GM12874 (cell line): ENCODE measurements at regions not wholly inside any gene's neighbourhood (a gene's known extent, or its start where the extent isn't known, plus 50 kb on each side); places are given as distances from the start of the nearest gene placed in this dataset.

ENCODE experiments used
- TF ChIP-seq, protein P1 (sequence below): IDR thresholded peaks from 2 replicates; pipeline ENCODE4 v1.5.1; 2011; ENCODE audit warnings: low read depth, mild to moderate bottlenecking, control low read depth, low read length, moderate library complexity; ENCODE audit not compliant: insufficient read depth

DNA sequence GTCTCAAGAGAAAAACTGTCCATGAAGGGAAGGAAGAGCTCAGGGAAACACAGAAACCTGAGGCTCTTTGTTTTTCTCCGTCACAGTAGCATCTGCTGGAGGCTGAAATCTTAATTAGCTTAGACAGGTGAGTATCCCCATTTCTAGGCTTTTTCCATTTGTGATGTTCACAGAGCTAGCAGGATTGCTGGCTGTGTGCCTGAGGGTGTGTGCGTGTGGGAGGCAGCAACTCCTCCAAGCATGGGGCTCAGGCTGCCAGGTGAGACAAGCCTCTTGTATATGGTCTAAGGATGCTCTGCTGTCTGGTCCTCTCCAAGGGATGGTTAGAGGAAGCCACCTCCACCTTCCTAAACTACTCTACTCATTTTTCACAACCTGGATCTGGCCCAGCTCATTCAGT is 569.9 kb downstream of the HS3ST4 start:
- TF ChIP-seq, protein P1, sequence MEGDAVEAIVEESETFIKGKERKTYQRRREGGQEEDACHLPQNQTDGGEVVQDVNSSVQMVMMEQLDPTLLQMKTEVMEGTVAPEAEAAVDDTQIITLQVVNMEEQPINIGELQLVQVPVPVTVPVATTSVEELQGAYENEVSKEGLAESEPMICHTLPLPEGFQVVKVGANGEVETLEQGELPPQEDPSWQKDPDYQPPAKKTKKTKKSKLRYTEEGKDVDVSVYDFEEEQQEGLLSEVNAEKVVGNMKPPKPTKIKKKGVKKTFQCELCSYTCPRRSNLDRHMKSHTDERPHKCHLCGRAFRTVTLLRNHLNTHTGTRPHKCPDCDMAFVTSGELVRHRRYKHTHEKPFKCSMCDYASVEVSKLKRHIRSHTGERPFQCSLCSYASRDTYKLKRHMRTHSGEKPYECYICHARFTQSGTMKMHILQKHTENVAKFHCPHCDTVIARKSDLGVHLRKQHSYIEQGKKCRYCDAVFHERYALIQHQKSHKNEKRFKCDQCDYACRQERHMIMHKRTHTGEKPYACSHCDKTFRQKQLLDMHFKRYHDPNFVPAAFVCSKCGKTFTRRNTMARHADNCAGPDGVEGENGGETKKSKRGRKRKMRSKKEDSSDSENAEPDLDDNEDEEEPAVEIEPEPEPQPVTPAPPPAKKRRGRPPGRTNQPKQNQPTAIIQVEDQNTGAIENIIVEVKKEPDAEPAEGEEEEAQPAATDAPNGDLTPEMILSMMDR: no peak

DNA sequence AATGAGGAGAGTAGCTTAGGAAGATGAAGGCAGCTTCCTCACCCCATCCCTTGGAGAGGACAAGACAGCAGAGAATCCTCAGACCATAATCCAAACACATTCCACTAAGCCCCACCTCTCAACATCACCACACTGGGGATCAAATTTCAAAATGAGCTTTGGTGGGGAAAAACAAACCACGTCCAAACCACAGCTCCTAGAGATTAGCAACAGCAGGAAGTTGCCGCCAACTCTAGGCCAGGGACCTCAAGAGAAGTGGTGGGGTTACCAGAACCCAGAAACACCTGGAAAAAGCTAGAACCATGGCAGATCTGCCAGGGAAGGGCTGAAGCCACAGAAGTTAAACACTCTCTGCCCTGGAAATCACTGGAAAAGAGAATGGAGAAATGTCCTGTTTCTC is 571.6 kb downstream of the HS3ST4 start:
- TF ChIP-seq, protein P1: no peak

DNA sequence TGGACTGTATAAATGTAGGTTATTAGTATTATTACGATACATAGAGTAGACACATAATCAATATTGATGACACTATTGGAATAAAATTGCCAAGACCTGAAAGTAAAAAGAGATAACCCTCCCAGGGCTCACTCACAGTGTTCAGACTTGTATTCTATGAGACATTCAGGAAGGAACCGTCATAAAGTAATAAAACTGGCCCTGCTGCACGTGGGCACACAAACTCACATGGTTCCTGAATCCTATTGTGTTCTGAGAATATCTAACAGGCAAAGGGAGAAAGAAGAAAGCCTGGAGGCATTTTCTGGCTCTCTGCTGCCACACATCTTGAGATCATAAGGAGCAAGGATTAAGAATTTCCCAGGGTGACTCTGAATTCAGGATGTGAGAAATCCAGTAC is 575.9 kb downstream of the HS3ST4 start:
- TF ChIP-seq, protein P1: no peak

DNA sequence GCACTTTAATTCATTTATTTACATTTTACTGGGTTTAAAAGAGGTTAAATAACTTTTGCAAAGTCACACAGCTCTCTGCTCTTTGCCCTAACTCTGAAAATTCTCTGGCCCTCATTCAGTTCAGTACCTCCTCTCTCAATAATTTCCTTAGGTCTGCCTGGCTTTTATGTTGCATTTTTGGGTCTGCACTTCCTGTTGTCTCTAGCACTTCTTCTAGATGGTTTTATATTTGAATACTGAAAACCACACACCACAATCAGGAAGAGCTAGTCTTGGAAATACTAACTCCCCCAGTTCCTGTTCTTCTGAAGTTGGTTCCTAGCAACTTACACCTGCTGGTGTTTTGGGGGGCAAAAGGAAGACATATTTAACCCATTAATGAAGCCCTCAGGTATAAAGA is 577.9 kb downstream of the HS3ST4 start:
- TF ChIP-seq, protein P1: no peak

DNA sequence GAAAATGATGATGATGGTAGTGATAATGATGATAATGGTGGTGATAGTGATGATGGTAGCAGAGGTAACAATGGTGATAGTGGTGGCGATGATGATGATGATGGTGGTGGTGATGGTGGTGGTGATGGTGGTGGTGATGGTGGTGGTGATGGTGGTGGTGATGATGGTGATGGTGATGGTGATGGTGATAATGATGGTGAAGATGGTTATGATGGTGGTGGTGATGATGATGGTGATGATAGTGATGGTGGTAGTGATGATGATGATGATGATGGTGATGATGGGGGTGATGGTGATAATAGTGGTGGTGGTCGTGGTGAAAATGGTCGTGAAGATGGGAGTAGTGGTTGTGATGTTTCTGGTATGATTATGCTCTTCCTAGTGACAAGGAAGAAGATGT is 581.8 kb downstream of the HS3ST4 start:
- TF ChIP-seq, protein P1: no peak

DNA sequence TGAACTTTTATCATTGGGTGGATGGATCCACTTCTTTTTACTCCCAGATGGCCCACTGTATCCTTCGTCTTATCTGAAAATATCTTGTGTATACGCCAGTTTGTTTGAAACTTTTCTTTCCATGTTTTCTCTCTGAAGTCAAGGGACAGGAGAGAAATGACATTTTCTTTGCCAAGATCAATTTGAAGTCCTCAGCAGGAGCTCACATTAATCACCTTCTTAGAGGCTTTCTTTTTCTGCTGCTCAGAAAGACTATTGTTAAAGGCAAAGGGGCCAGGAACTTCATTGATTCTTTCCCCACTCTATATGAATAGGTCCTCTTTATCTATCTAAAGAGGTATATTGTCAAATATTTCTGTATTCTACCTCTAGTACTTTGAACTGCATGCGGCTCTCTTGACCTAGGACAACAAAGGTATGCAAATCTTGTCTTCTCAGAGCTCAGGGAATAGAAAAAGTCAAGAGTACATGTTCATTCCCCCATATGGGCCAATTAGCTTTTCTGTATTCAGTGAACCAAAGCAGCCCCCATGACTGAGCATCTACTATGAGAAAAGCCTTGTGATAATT is 583.3 kb downstream of the HS3ST4 start:
- TF ChIP-seq, protein P1: no peak

DNA sequence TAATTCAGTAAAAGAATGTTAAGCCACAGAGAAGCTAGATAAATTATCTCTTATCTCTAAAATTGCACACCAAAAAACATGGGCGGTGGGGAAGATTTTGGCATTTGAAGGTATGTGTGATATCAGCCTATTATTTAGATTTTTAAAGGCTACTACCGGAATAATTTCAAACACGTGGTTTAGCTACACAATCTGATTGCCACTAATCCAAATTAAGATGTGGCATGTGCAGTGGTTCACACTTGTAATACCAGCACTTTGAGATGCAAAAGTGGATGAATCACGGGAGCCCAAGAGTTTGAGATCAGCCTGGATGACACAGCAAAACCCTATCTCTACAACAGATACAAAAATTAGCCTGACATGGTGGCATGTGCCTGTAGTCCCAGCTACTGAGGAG is 584.5 kb downstream of the HS3ST4 start:
- TF ChIP-seq, protein P1: no peak
